ENCODE measurements at regions not wholly inside any gene's neighbourhood (a gene's known extent, or its start where the extent isn't known, plus 50 kb on each side); places are given as distances from the start of the nearest gene placed in this dataset.

DNA sequence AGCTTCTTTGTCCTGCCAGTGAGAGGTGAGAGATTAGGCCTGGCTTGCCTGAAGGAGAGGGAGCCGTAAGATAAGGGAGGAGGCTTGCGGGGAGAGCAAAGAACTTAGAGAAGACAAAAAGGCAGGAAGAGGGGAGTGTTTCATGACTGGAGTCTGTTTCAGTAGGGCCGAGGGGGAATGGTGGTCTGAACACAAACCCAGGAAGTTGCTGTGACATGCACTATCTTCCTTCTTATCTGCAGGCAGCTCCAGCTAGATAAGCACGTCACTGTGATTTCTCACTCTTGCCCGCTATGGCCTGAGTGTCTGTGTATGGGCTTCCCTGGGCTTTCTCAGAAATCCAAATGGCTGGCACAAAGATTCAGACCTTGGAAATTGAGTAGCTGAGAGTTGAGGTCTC, 307.5 kb upstream of the CLINT1 start:
- Histone ChIP-seq H4K20me1 (ENCODE audit: control insufficient read depth, extremely low read depth, insufficient read depth, low read length) (no peaks in the 10 kb centered on the region), H3K9me1 (ENCODE audit: control insufficient read depth, extremely low read depth, insufficient read depth, low read length) (no peaks in the 10 kb centered on the region), H3K9ac (ENCODE audit: control insufficient read depth, extremely low read depth, insufficient read depth, low read length) (no peak overlapping the region), H3K79me2 (ENCODE audit: control insufficient read depth, insufficient read depth, low read length) (no peaks in the 10 kb centered on the region), H3K4me2 (ENCODE audit: control insufficient read depth, extremely low read depth, insufficient read depth, low read depth, low read length) (no peak overlapping the region), H3K27ac (ENCODE audit: control insufficient read depth, insufficient read depth, low read length) (no peak overlapping the region), H2AFZ (ENCODE audit: control insufficient read depth, low read length) (no peak overlapping the region), H3K9me3 (ENCODE audit: control insufficient read depth, low read depth, low read length) (no peaks in the 10 kb centered on the region), H3K4me3 (ENCODE audit: control insufficient read depth in 2 of 3, extremely low read depth in 1 of 3, insufficient read depth in 2 of 3, low read depth in 1 of 3, low read length in 3 of 3) (no peak overlapping the region), H3K36me3 (ENCODE audit: control insufficient read depth in 2 of 2, extremely low read depth in 1 of 2, insufficient read depth in 2 of 2, low read length in 2 of 2) (no peaks in the 10 kb centered on the region), H3K4me1 (ENCODE audit: control insufficient read depth, extremely low read depth, insufficient read depth, low read length) (no peaks in the 10 kb centered on the region), H3K27me3 (ENCODE audit: control insufficient read depth, extremely low read depth, insufficient read depth, low read length) (no peaks in the 10 kb centered on the region)
- TF ChIP-seq CTCF (optimal IDR thresholded peaks at IDR 0.05 in 1 of 3, IDR thresholded peaks at IDR 0.05 in 1 of 3, conservative IDR thresholded peaks at IDR 0.05 in 1 of 3; ENCODE audit: extremely low read depth in 1 of 3, insufficient read depth in 2 of 3, low read length in 3 of 3) (no peak), EZH2 (IDR thresholded peaks at IDR 0.05; ENCODE audit: low read length) (no peak)
- FAIRE-seq (no peak), DNase-seq (ENCODE audit: low read depth, low spot score) (no peak)
- dilution Hi-C loops (cut with MboI; ENCODE audit: extremely low pct_ligation_motif_present, low sequenced_read_pairs), result no loop called here

DNA sequence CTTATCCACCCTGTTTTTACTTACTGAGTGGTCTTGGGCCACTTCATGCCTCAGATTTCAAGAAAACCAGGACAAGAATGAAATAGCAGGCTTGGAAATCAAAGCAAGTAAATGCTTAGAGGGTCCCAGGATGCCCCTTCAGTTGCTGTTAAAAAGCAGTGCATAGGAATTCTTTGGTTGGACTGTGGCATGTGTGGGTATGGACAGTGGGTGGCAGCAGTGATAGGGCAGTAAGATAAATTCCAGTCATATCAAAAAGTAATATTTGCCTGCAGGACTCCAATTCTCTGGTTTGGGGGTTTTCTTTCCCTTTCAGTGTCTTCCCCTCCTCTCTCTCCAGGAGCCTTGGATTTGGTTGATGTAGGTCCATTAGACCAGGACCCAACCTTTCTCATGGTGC, 306.7 kb upstream of the CLINT1 start:
- Histone ChIP-seq H2AFZ (ENCODE audit: control insufficient read depth, low read length) (no peak overlapping the region), H4K20me1 (ENCODE audit: control insufficient read depth, extremely low read depth, insufficient read depth, low read length) (no peaks in the 10 kb centered on the region), H3K9ac (ENCODE audit: control insufficient read depth, extremely low read depth, insufficient read depth, low read length) (no peak overlapping the region), H3K4me3 (ENCODE audit: control insufficient read depth in 2 of 3, extremely low read depth in 1 of 3, insufficient read depth in 2 of 3, low read depth in 1 of 3, low read length in 3 of 3) (no peak overlapping the region), H3K36me3 (ENCODE audit: control insufficient read depth in 2 of 2, extremely low read depth in 1 of 2, insufficient read depth in 2 of 2, low read length in 2 of 2) (no peaks in the 10 kb centered on the region), H3K79me2 (ENCODE audit: control insufficient read depth, insufficient read depth, low read length) (no peaks in the 10 kb centered on the region), H3K9me3 (ENCODE audit: control insufficient read depth, low read depth, low read length) (no peaks in the 10 kb centered on the region), H3K9me1 (ENCODE audit: control insufficient read depth, extremely low read depth, insufficient read depth, low read length) (no peaks in the 10 kb centered on the region), H3K27me3 (ENCODE audit: control insufficient read depth, extremely low read depth, insufficient read depth, low read length) (no peaks in the 10 kb centered on the region), H3K4me1 (ENCODE audit: control insufficient read depth, extremely low read depth, insufficient read depth, low read length) (no peaks in the 10 kb centered on the region), H3K27ac (ENCODE audit: control insufficient read depth, insufficient read depth, low read length) (no peak overlapping the region), H3K4me2 (ENCODE audit: control insufficient read depth, extremely low read depth, insufficient read depth, low read depth, low read length) (no peak overlapping the region)
- dilution Hi-C loops (cut with MboI; ENCODE audit: extremely low pct_ligation_motif_present, low sequenced_read_pairs), result no loop called here
- DNase-seq (ENCODE audit: low read depth, low spot score) (no peak), FAIRE-seq (no peak)
- TF ChIP-seq CTCF (optimal IDR thresholded peaks at IDR 0.05 in 1 of 3, IDR thresholded peaks at IDR 0.05 in 1 of 3, conservative IDR thresholded peaks at IDR 0.05 in 1 of 3; ENCODE audit: extremely low read depth in 1 of 3, insufficient read depth in 2 of 3, low read length in 3 of 3) (peak in 1 of 3 experiments; percentile 15), EZH2 (IDR thresholded peaks at IDR 0.05; ENCODE audit: low read length) (no peak)

Measured in keratinocyte (primary cell).